H1 (cell line): ENCODE measurements at regions not wholly inside any gene's neighbourhood (a gene's known extent, or its start where the extent isn't known, plus 50 kb on each side); places are given as distances from the start of the nearest gene placed in this dataset.

Experiments
- BCL11A ChIP-seq, 2 experiments: IDR thresholded peaks; one replicate each; pipeline ENCODE4 v1.6.1; 2011; ENCODE audit warnings: low read depth in 2 of 2, low read length in 2 of 2, mild to moderate bottlenecking in 2 of 2
- CREB1 ChIP-seq: IDR thresholded peaks from 2 replicates; pipeline ENCODE4 v1.6.1; 2012; ENCODE audit warnings: inconsistent platforms
- FOSL1 ChIP-seq: IDR thresholded peaks from 2 replicates; pipeline ENCODE4 v1.6.1; 2011; ENCODE audit warnings: mild to moderate bottlenecking, low read depth, low read length, moderate library complexity; ENCODE audit not compliant: insufficient read depth
- JUN ChIP-seq: IDR thresholded peaks from 2 replicates; pipeline ENCODE4 v1.6.1; 2011; ENCODE audit warnings: low read depth, mild to moderate bottlenecking, improper control_type of control experiment, low read length
- SP2 ChIP-seq: IDR thresholded peaks from 2 replicates; pipeline ENCODE4 v1.6.1; 2012; ENCODE audit warnings: mild to moderate bottlenecking, low read length, inconsistent platforms
- SUZ12 ChIP-seq: fragments of 200-600 bp; sonication (generic); IDR thresholded peaks from 2 replicates; pipeline ENCODE4 v1.6.1; 2012; ENCODE audit warnings: mild to moderate bottlenecking, inconsistent platforms, low read length, moderate library complexity, mixed read lengths
- TF ChIP-seq, protein P1 (sequence below): IDR thresholded peaks from 2 replicates; pipeline ENCODE4 v1.6.1; 2011; ENCODE audit warnings: low read depth, mild to moderate bottlenecking, low read length; ENCODE audit not compliant: insufficient read depth

DNA sequence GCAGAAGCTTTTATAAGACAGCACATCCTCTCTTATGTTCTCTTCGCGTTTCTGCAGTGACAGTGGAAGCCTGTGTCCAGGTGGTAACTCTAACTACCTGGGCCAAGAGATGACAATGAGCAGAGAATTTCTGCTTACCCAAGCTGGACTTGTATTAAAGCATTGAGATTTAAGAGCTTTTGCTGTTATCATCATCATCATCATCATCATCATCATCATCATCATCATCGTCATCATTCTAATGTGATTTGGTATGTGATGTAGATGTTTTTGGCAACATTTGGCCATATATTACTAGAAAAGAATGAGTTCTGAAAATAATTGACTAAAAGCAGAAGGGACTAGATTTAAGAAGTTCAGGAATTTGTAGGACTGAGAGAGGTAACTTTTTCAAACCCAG, 401.3 kb downstream of the BRINP1 start (continued):
- TF ChIP-seq SUZ12 (no peak), SP2 (no peak), CREB1 (no peak), JUN (no peak), FOSL1 (no peak), BCL11A (IDR thresholded peaks at IDR 0.05; ENCODE audit: low read depth in 2 of 2, low read length in 2 of 2) (no peak)
- TF ChIP-seq, protein P1, sequence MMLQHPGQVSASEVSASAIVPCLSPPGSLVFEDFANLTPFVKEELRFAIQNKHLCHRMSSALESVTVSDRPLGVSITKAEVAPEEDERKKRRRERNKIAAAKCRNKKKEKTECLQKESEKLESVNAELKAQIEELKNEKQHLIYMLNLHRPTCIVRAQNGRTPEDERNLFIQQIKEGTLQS = no peak
